ENCODE measurements at regions not wholly inside any gene's neighbourhood (a gene's known extent, or its start where the extent isn't known, plus 50 kb on each side); places are given as distances from the start of the nearest gene placed in this dataset.

- no peak for DNase-seq (ENCODE audit: low read depth, low spot score)
These were observed 61.2 kb downstream of the MBD3L1 start for GRCh38 chr19:8893419-8893818.

GRCh38 chr19:8897106-8897505 is 64.9 kb downstream of the MBD3L1 start:
- no peak for DNase-seq (ENCODE audit: low read depth, low spot score)

GRCh38 chr19:8899356-8899755 is 67.2 kb downstream of the MBD3L1 start:
- no peak for DNase-seq (ENCODE audit: low read depth, low spot score)

- no peak for DNase-seq (ENCODE audit: low read depth, low spot score)
These were observed 68.2 kb downstream of the MBD3L1 start for GRCh38 chr19:8900421-8900820.

- DNase-seq (ENCODE audit: low read depth, low spot score), result no peak
These were observed 70.3 kb downstream of the MBD3L1 start for GRCh38 chr19:8902520-8902919.

- no peak for DNase-seq (ENCODE audit: low read depth, low spot score)
These were observed 72.4 kb downstream of the MBD3L1 start for GRCh38 chr19:8904597-8904996.

GRCh38 chr19:8905342-8905741 is 73.2 kb downstream of the MBD3L1 start:
- DNase-seq (ENCODE audit: low read depth, low spot score), result no peak

GRCh38 chr19:8908066-8908465 is 75.9 kb downstream of the MBD3L1 start:
- DNase-seq (ENCODE audit: low read depth, low spot score), result no peak

- no peak for DNase-seq (ENCODE audit: low read depth, low spot score)
These were observed 78.7 kb downstream of the MBD3L1 start for GRCh38 chr19:8910775-8911414.

GRCh38 chr19:8915997-8916396 is 83.8 kb downstream of the MBD3L1 start:
- no peak for DNase-seq (ENCODE audit: low read depth, low spot score)

- DNase-seq (ENCODE audit: low read depth, low spot score), result no peak
These were observed 87.6 kb downstream of the MUC16 start for GRCh38 chr19:8922591-8922990.

- no peak for DNase-seq (ENCODE audit: low read depth, low spot score)
These were observed 85.9 kb downstream of the MUC16 start for GRCh38 chr19:8924283-8924682.

GRCh38 chr19:8926341-8926740 is 83.9 kb downstream of the MUC16 start:
- no peak for DNase-seq (ENCODE audit: low read depth, low spot score)

GRCh38 chr19:8935460-8935859 is 74.7 kb downstream of the MUC16 start:
- DNase-seq (ENCODE audit: low read depth, low spot score), result peak; percentile 32

GRCh38 chr19:8938576-8938975 is 71.6 kb downstream of the MUC16 start:
- no peak for DNase-seq (ENCODE audit: low read depth, low spot score)
